NCI-H226 (cell line): ENCODE measurements at regions not wholly inside any gene's neighbourhood (a gene's known extent, or its start where the extent isn't known, plus 50 kb on each side); places are given as distances from the start of the nearest gene placed in this dataset.

Source experiments
- DNase-seq: peaks from one replicate; pipeline ENCODE4 v3.0.0-alpha.2; 2015

DNA sequence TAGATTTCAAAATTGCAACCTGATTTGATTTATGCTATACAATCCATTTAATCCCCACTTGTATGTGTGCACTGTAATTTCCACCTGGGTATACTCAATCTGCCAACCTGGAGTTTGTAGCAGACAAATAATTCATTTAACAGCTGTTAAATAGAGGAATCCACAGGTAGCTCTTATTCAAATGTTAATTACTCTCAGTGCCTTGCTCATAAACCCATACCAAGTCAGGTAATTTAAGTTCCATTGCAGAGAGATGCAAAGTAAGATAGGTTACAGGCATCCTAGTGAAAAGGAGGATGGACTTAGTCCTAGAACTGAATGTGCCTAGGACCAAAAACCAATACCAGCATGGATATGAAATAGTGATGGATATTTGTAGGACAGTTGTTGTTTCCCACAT, 674.2 kb downstream of the TBL1XR1 start:
- DNase-seq = no peak

DNA sequence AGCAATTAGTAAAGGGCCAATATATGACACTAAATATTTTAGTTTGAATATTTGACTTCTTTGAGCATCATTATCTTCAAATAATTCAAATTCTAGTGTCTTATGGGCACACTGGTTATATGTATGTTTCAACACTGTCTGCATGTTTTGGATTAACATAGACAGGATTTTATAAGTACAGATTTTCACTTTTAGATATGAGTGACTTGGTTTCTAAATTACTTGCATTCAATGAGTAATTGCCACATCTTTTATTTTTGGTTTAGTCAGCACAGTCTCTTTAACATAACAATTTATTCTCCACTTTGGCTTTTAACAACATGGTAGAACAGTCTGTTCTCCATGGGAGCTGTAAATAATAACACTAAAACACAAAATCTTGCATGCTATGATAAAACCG, 674.8 kb downstream of the TBL1XR1 start:
- no peak for DNase-seq

DNA sequence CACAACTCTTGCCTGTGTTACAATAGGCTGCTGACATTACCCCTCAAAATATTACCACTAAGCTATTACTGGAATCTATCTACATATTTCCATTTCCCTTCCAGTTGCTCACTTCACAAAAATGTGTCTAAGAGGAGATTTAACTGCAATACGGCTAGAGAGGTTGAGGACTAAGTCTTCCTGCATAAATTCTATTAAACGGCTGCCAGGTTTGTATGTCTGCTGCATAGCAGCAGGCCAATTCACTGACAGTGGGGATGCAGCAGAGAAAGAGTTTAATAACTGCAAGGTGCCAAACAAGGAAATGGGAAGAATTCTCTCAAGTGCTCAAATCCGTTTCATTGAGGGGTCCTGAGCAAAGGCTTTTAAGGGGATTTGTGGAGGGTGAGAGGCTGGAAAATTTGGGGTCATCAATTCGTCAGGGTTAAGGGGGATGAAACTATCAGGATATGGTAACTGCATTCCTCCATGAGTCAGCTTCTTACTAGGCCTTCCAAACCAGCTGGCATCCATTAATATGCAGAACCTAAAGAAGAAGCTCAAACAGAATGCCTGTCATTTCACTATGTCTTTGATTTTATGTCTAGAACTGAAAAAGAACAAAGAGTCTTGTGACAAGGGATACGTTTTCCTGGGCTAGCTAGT, 675.6 kb downstream of the TBL1XR1 start:
- peak; percentile 44 for DNase-seq

DNA sequence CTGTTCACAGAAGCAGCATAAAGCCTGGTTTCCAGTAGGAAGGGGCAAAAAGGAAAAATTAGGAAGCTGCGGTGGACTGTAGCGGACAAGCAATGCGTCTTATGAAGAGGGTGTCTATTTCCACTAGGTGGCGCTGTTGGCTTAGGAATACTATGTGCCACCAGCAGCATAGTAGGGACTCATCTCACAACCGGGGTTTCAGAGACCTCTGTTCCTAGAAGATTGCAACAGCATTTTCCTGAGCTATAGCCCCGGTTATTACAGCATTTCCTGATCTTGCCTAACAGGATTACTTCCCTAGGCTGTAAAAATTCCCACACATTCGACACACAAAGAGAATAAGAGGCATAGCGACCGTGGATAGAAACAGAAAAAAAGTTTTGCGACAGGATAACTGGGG, 683.0 kb downstream of the TBL1XR1 start:
- peak; percentile 7 for DNase-seq

DNA sequence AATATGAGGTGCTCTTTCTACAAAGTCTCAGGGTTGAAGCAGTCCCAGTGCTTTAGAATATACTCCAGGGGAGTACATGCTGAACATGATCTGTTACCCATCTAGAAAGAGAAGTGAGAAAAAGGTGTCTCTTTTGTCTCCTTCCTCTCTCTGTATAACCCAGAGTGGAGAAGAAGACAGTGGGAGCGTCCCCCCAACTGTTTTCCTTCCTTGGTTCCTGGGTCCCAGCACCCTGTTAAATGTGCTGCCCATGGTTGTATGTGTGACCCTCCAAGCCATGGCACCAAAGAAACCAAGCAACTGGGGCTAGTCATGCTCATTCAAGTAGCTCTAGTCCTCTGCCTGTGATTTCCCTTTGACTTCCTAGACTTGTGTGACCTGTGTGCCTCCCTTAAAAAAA, 683.7 kb downstream of the TBL1XR1 start:
- DNase-seq = no peak

DNA sequence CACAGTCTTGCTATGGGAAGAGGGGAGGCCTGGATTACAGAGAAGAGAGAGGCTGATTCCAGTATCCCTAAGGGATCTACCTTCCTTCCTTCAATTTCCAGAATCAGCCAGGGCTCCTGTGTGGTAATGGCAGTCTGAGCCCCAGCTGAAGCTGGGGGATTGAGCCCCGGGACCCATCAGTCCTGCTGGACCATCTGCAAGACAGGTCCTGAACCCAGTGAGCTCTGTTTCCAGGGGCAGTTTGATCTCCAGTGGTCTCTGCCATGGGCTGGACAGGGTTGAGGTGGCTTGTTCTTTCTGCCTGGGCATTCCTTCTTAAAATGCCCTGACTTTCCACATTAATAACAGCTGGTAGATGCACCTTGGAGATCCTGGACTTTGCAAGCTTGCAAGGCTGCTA, 685.2 kb downstream of the TBL1XR1 start:
- DNase-seq = no peak

DNA sequence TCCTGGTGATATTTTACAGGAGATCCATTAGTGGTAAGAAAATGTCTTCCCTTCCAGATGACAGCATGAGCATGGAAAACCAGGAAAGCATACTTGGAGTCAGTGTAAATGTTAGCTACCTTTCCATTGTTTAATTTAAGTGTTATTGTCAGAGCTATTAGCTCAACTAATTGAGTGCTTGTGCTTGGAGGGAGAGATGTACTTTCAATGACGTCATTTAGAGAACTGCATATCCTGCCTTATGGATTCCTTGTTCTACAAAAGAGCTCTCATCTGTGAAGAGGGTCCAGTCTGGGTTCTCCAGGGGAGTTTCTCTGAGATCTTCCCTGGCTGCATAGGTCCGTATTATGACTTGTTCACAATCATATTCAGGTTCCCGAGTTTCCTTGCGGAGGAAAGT, 687.2 kb downstream of the TBL1XR1 start:
- no peak for DNase-seq

DNA sequence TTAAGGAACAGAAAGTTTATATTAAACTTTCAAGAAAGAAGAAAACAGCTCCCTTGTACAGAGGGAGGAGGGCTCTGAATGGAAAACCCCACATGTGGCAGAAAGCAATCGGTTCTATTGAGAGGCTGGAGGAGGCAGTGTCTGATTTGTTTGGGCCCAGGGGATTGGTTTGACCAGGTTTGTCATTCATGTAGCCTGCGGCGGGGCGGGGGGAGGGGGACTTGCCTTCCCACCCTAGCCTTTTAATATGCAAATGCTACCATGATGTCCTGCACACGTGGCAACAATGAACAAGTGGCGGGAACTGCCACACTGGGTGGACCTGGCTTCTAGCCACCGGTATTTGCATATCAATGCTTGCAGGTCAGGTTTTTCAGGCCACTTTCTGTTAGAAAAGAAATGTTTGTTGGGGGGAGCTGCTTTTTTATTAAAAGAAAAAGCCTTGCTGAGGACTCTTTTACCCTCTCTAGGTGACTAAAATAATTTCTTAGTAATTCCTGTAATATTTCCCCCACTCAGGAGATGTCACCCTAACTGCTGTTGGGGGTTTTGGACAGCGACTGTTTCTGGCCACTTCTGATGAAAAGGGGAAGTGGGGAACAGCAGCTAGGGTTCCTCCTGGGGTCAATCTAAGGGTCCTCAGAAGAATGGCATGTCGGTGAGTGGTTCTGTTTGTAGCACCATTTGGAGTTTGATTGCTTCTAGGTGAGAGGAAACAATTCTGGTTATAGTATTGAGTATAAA, 691.2 kb downstream of the TBL1XR1 start:
- no peak for DNase-seq

DNA sequence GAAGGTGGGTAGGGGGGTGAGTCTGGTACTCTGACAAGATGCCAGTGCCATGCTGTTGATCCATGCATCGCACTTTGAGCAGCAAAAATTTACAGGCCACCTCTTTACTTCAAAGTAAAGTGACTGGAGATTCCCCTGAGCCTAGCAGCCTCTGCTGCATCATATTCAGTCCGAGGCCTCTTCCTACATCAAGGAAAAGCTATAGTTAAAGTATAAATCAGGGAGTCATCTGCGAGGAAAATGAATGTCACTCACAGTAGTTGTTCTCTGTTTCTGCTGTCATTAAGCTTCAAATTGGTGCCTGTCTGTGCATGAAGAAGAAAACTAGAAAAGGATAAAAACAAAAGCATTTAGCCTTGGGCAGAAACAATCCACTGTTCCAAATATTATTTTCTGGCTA, 706.2 kb downstream of the TBL1XR1 start:
- DNase-seq = no peak

DNA sequence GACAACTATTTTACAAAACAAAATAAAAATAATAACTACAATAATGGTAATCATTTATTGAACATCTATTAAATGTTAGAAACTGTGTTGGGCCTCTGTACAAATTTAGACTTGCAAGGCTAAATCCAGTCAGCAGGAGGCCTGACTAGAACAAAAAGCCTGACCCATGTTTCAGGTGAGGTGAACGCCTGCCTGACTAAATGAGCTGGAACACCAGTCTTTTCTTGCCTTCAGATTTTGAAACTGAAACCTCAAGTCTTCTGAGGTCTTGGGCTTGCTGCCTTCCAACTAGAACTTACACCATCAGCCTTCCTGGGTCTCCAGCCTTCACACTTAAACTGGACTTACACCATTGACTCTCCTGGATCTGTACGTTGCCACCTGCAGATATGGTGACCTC, 706.9 kb downstream of the TBL1XR1 start:
- DNase-seq = no peak

DNA sequence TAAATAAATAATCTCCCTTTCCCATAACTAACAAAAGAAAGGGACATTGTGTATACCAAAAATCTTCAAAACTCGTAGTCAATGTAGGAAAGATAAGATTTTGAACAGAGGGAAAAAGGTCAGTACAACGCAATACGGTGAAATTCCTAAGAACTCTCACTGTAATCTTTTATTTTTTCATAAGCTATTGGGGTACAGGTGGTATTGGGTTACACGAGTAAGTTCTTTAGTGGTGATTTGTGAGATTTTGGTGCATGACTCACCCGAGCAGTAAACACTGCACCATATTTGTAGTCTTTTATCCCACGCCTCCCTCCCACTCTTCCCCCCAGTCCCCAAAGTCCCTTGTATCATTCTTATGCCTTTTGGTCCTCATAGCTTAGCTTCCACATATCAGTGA, 718.0 kb downstream of the TBL1XR1 start:
- no peak for DNase-seq

DNA sequence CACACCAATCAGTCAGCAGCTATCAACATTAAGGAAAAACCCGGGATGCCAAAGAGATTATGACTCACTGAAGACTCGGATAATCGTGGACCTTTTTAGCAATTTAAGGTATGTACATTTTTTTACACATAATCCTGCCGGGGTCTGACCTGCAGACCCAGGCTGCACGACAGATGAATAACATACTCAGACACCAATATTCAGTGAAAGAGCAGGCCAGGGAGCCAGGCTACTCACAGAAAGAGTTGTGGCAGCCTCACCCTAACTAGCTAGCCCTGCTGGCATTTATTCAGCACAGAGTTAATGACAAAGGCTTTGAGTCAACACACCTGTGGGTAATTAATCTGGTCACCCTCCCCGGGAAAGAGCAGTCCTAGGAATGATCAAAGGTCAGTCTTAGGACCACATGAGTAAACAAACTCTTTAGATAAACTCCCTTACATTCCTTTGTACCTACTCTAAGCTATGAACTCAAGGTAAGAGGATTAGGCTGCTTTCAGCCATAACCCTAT, 727.5 kb downstream of the TBL1XR1 start:
- peak; percentile 64 for DNase-seq

DNA sequence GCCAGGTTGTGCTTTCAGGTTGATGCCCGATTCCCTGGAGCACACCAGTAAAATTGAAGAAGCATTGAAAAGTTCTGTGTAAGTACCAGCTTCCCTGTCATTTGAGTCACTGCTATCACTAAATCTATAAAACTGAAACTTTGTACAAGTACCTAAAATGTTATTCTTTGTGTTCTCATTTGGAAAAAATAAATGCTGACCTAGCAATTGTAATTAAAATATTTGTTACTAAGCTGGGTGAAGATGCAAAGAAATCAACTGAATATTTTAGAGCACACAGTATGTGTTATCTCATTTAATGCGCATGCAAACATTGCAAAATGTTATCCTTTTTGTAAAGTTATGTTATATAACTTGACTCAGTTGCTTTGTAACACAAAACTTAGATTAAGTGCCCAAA, 733.7 kb downstream of the TBL1XR1 start:
- DNase-seq = no peak

DNA sequence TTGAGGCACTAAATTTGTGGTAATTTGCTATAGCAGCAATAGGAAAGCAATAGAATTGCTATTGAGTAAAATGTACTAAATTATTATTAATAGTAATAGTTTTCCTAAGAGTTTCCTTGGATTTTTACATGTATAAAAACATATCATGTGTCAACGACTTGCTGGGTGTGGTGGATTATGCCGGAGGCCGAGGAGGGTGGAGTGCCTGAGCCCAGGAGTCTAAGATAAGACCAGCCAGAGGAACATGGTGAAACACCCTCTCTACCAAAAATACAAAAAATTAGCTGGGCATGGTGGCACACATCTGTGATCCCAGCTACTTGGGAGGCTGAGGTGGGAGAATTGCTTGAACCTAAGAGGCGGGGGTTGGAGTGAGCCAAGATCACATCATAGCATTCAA, 749.9 kb downstream of the TBL1XR1 start:
- no peak for DNase-seq

DNA sequence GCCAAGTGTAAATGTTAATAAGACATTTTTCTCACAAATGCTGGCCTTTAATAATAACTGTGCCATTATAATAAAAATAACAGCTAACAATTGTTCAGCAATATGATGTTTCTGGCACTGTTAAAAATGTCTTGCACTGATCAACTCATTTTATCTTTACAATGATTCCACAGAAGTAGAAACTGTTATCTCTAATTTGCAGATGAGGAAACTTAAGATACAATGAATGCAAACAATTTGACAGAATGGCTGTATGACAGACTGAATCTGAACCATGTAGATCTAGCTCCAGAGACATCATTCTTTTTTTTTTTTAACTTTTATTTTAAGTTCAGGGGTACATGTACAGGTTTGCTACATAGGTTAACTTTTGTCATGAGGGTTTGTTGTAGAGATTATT, 755.0 kb downstream of the TBL1XR1 start:
- DNase-seq = no peak

DNA sequence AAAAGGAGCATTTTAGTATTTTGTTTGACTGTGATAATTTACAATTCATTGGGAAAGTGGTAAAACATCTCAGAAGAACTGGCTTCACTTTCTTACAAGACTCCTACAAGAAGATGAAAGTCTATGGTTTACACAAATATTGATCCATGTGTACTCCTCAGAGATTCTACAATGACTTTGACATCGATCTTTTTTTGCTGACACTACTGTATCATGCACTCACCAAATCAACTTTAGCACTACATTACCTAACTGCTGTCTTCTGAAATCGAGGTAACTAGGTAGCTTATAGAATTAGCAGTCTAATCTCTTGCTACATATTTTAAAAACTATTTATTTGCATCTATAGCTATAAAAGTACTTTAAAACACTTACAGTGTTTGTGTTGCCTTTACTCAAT, 757.6 kb downstream of the TBL1XR1 start:
- no peak for DNase-seq

DNA sequence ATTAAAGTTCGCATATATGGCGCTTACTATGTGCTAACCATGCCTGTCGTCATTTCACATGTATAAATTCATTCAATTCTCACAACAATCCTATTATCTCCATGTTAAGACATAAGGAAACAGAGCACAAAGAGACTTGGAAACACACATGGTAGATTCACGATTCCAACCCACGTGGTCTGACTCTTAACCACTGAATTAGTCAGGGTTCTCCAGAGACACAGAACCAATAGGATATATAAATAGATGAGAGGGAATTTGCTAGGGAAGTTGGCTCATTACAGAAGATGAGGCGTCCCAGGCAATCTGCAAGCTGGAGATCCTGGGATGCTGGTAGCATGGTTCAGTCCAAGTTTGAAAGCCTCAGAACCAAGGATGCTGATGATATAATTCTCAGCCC, 765.3 kb downstream of the TBL1XR1 start:
- DNase-seq = no peak

DNA sequence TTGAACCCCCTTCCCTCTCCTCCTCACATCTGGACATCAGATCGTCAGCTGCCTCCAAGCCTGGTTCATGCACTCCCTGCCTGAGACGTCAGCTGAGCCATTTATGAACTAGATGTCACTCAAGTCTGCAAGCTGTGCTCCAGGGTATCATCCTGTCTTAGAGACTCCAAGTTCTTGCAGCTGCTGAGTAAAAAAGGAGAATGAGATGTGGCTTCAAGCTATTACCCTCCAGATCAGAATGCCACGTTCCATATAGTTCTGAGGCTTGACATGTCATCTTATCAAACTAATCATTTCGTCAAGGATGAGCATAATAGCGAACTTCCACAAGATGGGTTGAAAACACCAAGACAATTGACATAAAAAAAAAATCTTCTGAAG, 766.3 kb downstream of the TBL1XR1 start:
- DNase-seq = no peak

DNA sequence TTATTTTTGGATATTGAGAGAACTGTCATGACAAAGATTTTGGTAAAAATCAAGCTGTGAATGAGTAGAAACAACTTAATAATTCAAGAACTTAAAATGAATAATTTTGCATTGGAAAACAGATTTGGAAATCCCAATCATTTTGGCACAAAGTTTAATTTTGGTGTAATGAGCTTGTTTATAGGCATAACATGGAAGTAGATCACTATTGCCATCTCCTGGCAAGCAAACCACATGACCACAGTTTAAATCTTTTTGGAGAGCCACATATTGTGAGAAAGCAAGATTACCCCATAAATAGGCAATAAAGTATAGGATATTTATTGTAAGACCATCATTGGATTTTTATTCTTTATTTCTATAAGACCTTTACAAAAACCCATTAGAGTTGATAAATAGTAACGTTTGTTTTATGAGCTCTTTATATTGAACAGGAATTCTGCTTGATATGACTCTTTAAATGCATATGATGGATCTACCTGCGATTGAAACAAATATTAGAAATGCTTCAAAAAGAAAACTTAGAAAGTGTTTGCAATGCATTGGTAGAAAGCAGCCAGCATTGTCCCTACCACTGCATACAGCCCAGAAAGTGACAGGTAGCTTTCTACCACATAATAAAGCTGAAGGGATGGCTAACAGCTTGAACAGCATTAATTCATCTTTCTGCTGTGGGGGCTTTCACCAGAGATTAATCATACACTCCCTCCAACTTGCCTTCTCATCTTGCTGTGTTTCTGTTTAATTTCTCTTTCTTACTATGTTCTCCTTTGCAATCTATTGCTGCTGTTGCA, 766.8 kb downstream of the TBL1XR1 start:
- DNase-seq = no peak

DNA sequence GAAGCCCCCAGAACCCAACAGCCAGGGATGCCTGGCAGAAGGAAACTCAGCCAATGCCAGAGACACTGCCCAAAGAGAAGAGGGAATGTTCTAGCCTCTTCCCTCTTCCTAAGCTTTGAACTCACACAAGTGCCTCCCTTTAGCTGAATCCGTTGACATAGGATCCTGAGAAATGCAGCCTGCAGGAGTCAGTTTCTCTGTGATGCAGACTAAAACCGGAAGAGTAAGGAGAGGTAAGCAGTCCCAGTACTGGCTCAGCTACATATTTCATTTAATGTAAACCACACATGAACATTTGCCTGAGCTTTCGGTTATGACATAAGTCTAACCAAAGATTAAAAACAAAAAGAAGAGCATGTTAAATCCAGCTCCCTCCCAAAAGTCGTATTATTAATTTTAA, 768.7 kb downstream of the TBL1XR1 start:
- DNase-seq = no peak

DNA sequence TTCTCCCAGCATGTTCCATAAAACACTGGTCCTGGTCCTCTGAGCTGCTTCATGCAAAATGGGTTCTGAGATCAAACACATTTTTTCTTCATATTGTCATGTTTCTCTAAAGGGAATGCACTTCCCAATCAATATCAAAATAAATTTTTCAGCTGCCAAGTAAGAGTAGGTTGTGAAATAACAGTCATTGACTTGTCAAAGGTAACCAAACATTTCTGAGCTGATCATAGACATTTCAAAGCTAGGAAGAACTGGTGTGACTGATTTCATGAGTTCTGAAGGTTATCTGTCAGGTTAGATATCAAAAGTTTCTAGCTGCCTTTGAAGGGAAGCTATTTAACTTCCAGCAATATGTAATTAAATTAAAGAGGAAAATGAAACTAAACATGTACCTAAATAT, 770.9 kb downstream of the TBL1XR1 start:
- DNase-seq = no peak

DNA sequence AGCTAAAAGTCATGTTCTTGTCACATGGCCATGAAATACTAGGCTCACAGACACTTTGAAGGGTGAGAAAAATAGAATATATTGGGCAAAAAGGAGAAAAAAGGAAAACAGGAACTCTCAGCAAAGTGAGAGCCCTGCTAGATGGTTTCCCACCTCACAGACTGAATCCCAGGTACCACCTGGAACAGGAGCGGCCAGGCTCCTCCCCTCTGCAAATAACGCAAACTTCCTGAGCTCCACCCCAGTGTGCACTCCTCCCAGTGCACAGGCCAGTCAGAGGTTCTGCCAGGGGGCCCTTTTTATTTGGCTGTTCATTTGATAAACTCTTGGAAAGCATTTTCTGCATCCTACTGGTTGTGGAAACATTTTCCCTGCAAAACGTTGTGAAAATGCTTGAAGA, 780.4 kb downstream of the TBL1XR1 start:
- no peak for DNase-seq

DNA sequence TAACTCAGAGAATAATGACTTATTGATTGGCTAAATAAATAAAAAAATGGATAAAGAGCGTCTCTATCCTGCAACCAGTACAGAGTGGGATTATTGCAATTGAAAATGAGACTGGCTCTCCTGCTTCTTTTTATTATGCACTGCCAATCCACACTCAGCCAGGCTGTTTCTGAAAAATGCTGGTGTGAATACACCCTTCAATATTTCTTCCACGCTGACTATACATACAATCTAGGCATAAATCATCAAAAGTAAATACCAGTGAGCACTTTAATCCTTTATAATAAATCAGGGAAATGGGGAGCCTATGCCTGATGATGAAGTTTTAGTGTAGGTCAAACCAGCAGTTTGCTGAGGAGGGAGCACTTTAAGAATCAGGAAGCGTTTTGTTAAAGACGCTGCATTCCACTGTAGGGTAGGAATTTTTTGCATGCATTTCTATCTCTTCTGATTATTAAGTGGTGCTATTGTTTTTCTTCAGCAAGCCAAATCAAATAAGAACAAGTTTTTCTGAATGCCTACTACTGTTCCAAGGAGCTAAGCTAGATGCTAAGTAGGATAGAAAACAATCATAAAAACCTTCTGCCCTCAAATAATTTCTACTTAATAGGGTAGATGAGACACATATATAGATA, 781.5 kb downstream of the TBL1XR1 start:
- DNase-seq = no peak

DNA sequence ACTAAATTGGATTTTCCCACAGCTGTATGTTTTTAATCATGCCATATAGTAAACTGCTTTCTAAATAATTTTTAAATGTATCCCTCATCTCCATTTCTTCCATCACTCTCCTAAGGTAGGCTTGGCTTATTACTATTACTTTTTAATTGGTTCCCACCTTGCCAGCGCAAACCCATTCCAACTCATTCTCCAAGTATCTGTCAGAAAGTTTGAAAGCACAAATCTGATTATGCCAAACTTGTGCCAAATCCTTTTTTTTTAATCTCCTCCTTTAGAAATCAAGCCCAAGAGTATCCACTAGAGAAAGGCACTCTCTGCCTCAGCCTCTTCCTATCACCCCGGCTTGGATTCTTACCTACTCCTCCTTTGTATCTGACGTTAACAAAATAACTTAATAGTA, 784.5 kb downstream of the TBL1XR1 start:
- no peak for DNase-seq
